ENCODE measurements at regions not wholly inside any gene's neighbourhood (a gene's known extent, or its start where the extent isn't known, plus 50 kb on each side); places are given as distances from the start of the nearest gene placed in this dataset.
A peak's percentile ranks its signal among the peaks of the same experiment; 100 is the strongest.

DNA sequence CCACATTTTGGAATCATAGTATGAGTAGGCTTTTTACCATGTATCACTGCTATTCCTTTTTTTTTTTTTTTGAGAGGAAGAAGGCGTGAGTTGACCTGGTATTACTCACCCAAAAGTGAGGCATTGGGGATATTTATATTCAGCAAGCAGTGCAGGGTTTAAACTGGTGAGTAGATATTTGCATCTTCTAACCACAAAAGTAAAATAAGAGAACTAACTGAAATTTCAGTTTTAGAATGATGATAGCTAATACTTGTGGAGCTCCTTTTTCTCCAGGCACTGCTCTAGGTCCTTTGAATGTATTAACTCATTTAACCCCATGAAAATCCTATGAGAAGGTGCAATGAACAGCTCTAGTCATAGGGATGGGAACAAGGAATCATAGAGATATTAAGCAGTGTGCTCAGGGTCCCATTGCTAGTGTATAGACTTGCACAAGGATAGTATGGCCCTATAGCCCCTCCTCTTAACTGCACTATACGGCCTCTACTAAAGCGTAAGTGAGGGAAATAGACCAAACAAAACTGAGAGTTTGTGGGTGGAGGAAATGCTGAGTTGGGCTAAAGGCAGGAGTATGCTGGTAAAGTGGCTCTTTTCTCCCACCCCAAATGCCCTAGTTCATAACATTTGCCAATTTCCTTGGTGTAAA, 104.3 kb upstream of the MAX start:
- peak; percentile 91 for DNase-seq (ENCODE audit: low read depth)
- H3K4me3 ChIP-seq (ENCODE audit: low read depth, low read length): peak overlapping the region; percentile 44
- TF ChIP-seq CTCF (IDR thresholded peaks at IDR 0.05; ENCODE audit: insufficient read depth, low read depth, low read length, missing control alignments): no peak

GRCh38 chr14:65208548-65208947, 106.2 kb upstream of the MAX start:
- no peak for TF ChIP-seq CTCF (IDR thresholded peaks at IDR 0.05; ENCODE audit: insufficient read depth, low read depth, low read length, missing control alignments)
- no peak overlapping the region for H3K4me3 ChIP-seq (ENCODE audit: low read depth, low read length)
- DNase-seq (ENCODE audit: low read depth): no peak

- TF ChIP-seq CTCF (IDR thresholded peaks at IDR 0.05; ENCODE audit: insufficient read depth, low read depth, low read length, missing control alignments): no peak
- peak; percentile 83 for DNase-seq (ENCODE audit: low read depth)
- no peak overlapping the region; the same call in 1 of the 2 replicates for H3K4me3 ChIP-seq (ENCODE audit: low read depth, low read length)
Measured at GRCh38 chr14:65210118-65210821, 108.0 kb upstream of the MAX start.

DNA sequence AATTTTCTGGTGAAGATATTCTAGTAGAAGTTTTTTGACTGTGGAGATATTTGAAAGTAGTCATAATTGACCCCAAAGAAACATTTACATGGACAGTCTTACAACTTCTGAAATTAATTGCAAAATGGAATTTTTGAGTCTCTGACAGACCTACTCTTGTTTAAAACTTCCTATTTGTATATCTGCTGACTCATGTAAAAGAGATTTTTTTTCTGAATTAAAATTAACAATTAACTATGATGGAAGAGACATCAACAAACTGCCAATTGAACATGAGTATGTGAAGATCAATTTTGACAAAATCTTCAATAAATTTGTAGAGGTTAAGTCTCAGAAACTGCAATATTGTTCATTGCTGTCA, 108.5 kb upstream of the MAX start:
- no peak for DNase-seq (ENCODE audit: low read depth)
- no peak for TF ChIP-seq CTCF (IDR thresholded peaks at IDR 0.05; ENCODE audit: insufficient read depth, low read depth, low read length, missing control alignments)
- H3K4me3 ChIP-seq (ENCODE audit: low read depth, low read length): no peak overlapping the region; the same call in 1 of the 2 replicates

- DNase-seq (ENCODE audit: low read depth): no peak
- no peak for TF ChIP-seq CTCF (IDR thresholded peaks at IDR 0.05; ENCODE audit: insufficient read depth, low read depth, low read length, missing control alignments)
- H3K4me3 ChIP-seq (ENCODE audit: low read depth, low read length): no peak overlapping the region
Measured at GRCh38 chr14:65211341-65211987, 109.1 kb upstream of the MAX start.

GRCh38 chr14:65213316-65213715, 111.0 kb upstream of the MAX start:
- no peak for DNase-seq (ENCODE audit: low read depth)
- no peak for TF ChIP-seq CTCF (IDR thresholded peaks at IDR 0.05; ENCODE audit: insufficient read depth, low read depth, low read length, missing control alignments)
- no peak overlapping the region for H3K4me3 ChIP-seq (ENCODE audit: low read depth, low read length)
